Astrocyte (in vitro differentiated cells and primary cell): ENCODE measurements at regions not wholly inside any gene's neighbourhood (a gene's known extent, or its start where the extent isn't known, plus 50 kb on each side); places are given as distances from the start of the nearest gene placed in this dataset.

Experiments
- DNase-seq: peaks from one replicate; pipeline ENCODE4 v3.0.0-alpha.2; 2010; ENCODE audit warnings: low read depth
- FAIRE-seq: peaks from 2 replicates; lab custom pipeline; 2011; peaks lifted over from hg19 to GRCh38; lab: Jason Lieb, UNC
- H2AFZ ChIP-seq: 2 replicates; pipeline ENCODE4 v1.6.0; 2012; ENCODE audit warnings: low read depth, low read length, inconsistent platforms
- H3K27ac ChIP-seq: 2 replicates; pipeline ENCODE4 v1.5.1; 2011; ENCODE audit warnings: low read depth, low read length, inconsistent platforms
- H3K27me3 ChIP-seq: 2 replicates; pipeline ENCODE4 v1.6.0; 2011; ENCODE audit warnings: low read length, inconsistent platforms; ENCODE audit not compliant: insufficient read depth
- H3K36me3 ChIP-seq: 2 replicates; pipeline ENCODE4 v1.5.1; 2011; ENCODE audit warnings: low read length, inconsistent platforms; ENCODE audit not compliant: insufficient read depth
- H3K4me1 ChIP-seq: 2 replicates; pipeline ENCODE4 v1.5.1; 2011; ENCODE audit warnings: low read length, inconsistent platforms; ENCODE audit not compliant: insufficient read depth
- H3K4me2 ChIP-seq: 2 replicates; pipeline ENCODE4 v1.6.0; 2012; ENCODE audit warnings: low read length, inconsistent platforms
- H3K4me3 ChIP-seq: 2 replicates; pipeline ENCODE4 v1.5.1; 2011; ENCODE audit warnings: low read depth, mild to moderate bottlenecking, low read length, inconsistent platforms; ENCODE audit not compliant: insufficient read depth
- H3K79me2 ChIP-seq: 2 replicates; pipeline ENCODE4 v1.6.0; 2012; ENCODE audit warnings: mild to moderate bottlenecking, low read length, inconsistent platforms; ENCODE audit not compliant: insufficient read depth
- H3K9ac ChIP-seq: 2 replicates; pipeline ENCODE4 v1.6.0; 2012; ENCODE audit warnings: mild to moderate bottlenecking, low read length, inconsistent platforms
- H3K9me3 ChIP-seq: 2 replicates; pipeline ENCODE4 v1.5.1; 2012; ENCODE audit warnings: low read depth, mild to moderate bottlenecking, low read length, inconsistent platforms; ENCODE audit not compliant: insufficient read depth
- H4K20me1 ChIP-seq: 2 replicates; pipeline ENCODE4 v1.6.0; 2012; ENCODE audit warnings: low read length, inconsistent platforms; ENCODE audit not compliant: insufficient read depth
- H3K27ac Mint-ChIP-seq: one replicate; pipeline ENCODE4 v1.8.0; 2021; ENCODE audit warnings: mild to moderate bottlenecking, mixed read lengths; ENCODE audit not compliant: unreplicated experiment
- H3K27me3 Mint-ChIP-seq: one replicate; pipeline ENCODE4 v1.8.0; 2021; ENCODE audit warnings: low read depth, mixed read lengths; ENCODE audit not compliant: unreplicated experiment
- H3K36me3 Mint-ChIP-seq: one replicate; pipeline ENCODE4 v1.8.0; 2021; ENCODE audit warnings: low read depth, mixed read lengths; ENCODE audit not compliant: unreplicated experiment
- H3K4me1 Mint-ChIP-seq: one replicate; pipeline ENCODE4 v1.8.0; 2021; ENCODE audit warnings: low read depth, mixed read lengths; ENCODE audit not compliant: unreplicated experiment
- H3K4me3 Mint-ChIP-seq: one replicate; pipeline ENCODE4 v1.8.0; 2021; ENCODE audit warnings: mild to moderate bottlenecking, moderate library complexity, mixed read lengths; ENCODE audit not compliant: unreplicated experiment
- H3K9me3 Mint-ChIP-seq: one replicate; pipeline ENCODE4 v1.8.0; 2021; ENCODE audit warnings: mild to moderate bottlenecking, mixed read lengths; ENCODE audit not compliant: unreplicated experiment
- EZH2 ChIP-seq: IDR thresholded peaks from 2 replicates; pipeline ENCODE4 v1.6.1; 2012; ENCODE audit warnings: mild to moderate bottlenecking, low read length, inconsistent platforms; ENCODE audit not compliant: insufficient read depth
- TF ChIP-seq, protein P1 (sequence below): IDR thresholded peaks from 2 replicates; pipeline ENCODE4 v1.5.1; 2011; ENCODE audit warnings: low read depth, mild to moderate bottlenecking, inconsistent platforms, low read length, moderate library complexity; ENCODE audit not compliant: insufficient read depth

DNA sequence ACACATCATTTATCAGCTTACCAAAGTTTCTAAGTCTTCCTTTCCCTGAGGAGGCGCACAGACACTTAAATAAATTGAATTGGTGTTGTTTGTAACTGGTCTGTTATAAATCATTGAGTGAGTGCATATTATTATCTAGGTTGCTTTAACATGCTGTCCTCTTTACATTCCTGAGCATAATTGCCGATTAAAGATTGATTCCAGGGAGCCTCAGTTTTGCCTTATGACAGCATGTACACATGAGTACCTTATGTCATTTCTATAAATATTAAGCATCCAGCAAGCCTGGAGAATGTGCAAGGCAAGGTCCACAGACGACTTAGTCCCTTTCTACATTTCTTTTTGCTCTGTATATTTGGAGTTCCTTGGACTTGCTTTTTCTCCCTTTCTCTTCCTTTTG is 177.9 kb upstream of the STEAP4 start:
- Mint-ChIP-seq H3K4me3 (no peak overlapping the region), H3K9me3 (peaks cover 2% of the 10 kb centered on the region), H3K27ac (no peak overlapping the region), H3K4me1 (no peaks in the 10 kb centered on the region), H3K36me3 (no peaks in the 10 kb centered on the region), H3K27me3 (no peaks in the 10 kb centered on the region)
- Histone ChIP-seq H3K4me2 (no peak overlapping the region), H3K27ac (no peak overlapping the region), H3K9ac (no peak overlapping the region), H3K4me3 (no peak overlapping the region), H3K27me3 (no peaks in the 10 kb centered on the region), H4K20me1 (no peaks in the 10 kb centered on the region), H2AFZ (no peak overlapping the region), H3K79me2 (no peaks in the 10 kb centered on the region), H3K9me3 (no peaks in the 10 kb centered on the region), H3K36me3 (no peaks in the 10 kb centered on the region), H3K4me1 (no peaks in the 10 kb centered on the region)
- TF ChIP-seq, protein P1, sequence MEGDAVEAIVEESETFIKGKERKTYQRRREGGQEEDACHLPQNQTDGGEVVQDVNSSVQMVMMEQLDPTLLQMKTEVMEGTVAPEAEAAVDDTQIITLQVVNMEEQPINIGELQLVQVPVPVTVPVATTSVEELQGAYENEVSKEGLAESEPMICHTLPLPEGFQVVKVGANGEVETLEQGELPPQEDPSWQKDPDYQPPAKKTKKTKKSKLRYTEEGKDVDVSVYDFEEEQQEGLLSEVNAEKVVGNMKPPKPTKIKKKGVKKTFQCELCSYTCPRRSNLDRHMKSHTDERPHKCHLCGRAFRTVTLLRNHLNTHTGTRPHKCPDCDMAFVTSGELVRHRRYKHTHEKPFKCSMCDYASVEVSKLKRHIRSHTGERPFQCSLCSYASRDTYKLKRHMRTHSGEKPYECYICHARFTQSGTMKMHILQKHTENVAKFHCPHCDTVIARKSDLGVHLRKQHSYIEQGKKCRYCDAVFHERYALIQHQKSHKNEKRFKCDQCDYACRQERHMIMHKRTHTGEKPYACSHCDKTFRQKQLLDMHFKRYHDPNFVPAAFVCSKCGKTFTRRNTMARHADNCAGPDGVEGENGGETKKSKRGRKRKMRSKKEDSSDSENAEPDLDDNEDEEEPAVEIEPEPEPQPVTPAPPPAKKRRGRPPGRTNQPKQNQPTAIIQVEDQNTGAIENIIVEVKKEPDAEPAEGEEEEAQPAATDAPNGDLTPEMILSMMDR: no peak
- no peak for TF ChIP-seq EZH2
- FAIRE-seq (no peak), DNase-seq (no peak)

DNA sequence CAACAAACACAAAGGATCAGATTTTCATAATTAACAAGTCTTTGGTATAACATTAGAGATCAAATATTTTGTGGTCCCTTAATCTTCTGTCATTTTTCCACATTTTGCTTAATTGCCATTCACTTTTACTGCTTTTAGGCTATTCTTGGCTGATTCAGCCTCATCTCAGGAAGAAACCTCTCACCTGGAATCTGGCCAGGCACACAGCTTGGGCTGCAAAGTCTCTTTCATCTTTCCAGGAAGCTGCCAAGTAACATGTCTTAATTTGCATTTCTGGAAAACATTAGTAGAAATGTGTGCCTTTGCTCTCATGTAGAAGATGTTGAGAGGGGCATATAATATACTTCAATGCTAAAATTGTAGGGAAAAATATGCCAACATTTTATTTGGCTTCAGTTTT is 174.2 kb upstream of the STEAP4 start:
- Mint-ChIP-seq H3K27me3 (no peaks in the 10 kb centered on the region), H3K4me3 (no peak overlapping the region), H3K36me3 (no peaks in the 10 kb centered on the region), H3K4me1 (no peaks in the 10 kb centered on the region), H3K27ac (no peak overlapping the region), H3K9me3 (no peaks in the 10 kb centered on the region)
- H3K79me2 ChIP-seq: no peaks in the 10 kb centered on the region
- no peaks in the 10 kb centered on the region for H3K27me3 ChIP-seq
- no peaks in the 10 kb centered on the region for H3K9me3 ChIP-seq
- no peak overlapping the region for H3K27ac ChIP-seq
- H3K4me1 ChIP-seq: no peaks in the 10 kb centered on the region
- H4K20me1 ChIP-seq: no peaks in the 10 kb centered on the region
- FAIRE-seq (no peak), DNase-seq (no peak)
- no peak overlapping the region for H3K4me2 ChIP-seq
- TF ChIP-seq EZH2: no peak
- TF ChIP-seq, protein P1: no peak
- no peak overlapping the region for H2AFZ ChIP-seq
- H3K9ac ChIP-seq: no peak overlapping the region
- no peak overlapping the region for H3K4me3 ChIP-seq
- H3K36me3 ChIP-seq: no peaks in the 10 kb centered on the region

DNA sequence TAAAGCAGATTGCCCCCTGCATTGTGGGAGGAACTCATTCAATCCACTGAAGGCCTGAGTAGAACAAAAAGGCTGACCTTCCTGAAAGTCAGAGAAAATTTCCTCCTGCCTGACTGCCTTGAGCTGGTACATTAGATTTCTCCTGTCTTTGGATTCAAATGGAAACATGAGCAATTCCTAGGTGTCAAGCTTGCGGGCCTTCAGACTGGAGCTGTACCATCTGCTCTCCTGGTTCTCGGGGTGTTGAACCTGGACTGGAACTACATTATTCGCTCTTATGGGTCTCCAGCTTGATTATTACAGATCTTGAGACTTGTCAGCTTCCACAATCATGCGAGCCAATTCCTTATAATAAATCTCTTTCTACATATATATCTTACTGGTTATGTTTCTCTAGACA is 173.6 kb upstream of the STEAP4 start:
- Histone ChIP-seq H4K20me1 (no peaks in the 10 kb centered on the region), H3K79me2 (no peaks in the 10 kb centered on the region), H3K9ac (no peak overlapping the region), H3K36me3 (no peaks in the 10 kb centered on the region), H3K4me3 (no peak overlapping the region), H3K27me3 (no peaks in the 10 kb centered on the region), H3K4me1 (no peaks in the 10 kb centered on the region), H3K4me2 (no peak overlapping the region), H3K27ac (no peak overlapping the region), H2AFZ (no peak overlapping the region), H3K9me3 (no peaks in the 10 kb centered on the region)
- no peak for TF ChIP-seq EZH2
- TF ChIP-seq, protein P1: no peak
- H3K9me3 Mint-ChIP-seq: no peaks in the 10 kb centered on the region
- no peaks in the 10 kb centered on the region for H3K36me3 Mint-ChIP-seq
- FAIRE-seq: no peak
- H3K4me3 Mint-ChIP-seq: no peak overlapping the region
- no peaks in the 10 kb centered on the region for H3K27me3 Mint-ChIP-seq
- no peak overlapping the region for H3K27ac Mint-ChIP-seq
- H3K4me1 Mint-ChIP-seq: no peaks in the 10 kb centered on the region
- DNase-seq: no peak
